HepG2 (cell line): ENCODE measurements at regions not wholly inside any gene's neighbourhood (a gene's known extent, or its start where the extent isn't known, plus 50 kb on each side); places are given as distances from the start of the nearest gene placed in this dataset.

ENCODE experiments used
- ATAC-seq: fragments of 200-7000 bp; cut with Tn5 transposase; 3 replicates; pipeline ENCODE4 v1.9.1; 2020; ENCODE audit warnings: mild to moderate bottlenecking, moderate library complexity
- BruUV-seq: library from RNA; stranded (reverse); fragments of 400-500 nt; replicated peaks from 2 replicates; lab custom pipeline; 2021; lab: Mats Ljungman, UMichigan
- CTCF ChIA-PET: fragments of 300-600 bp; formaldehyde crosslinking; extraction: SDS; loops from one replicate; lab custom pipeline; 2021; ENCODE audit warnings: low total read pairs, inconsistent platforms, low intra/inter-chr PET ratio; lab: Yijun Ruan, JAX
- POLR2A ChIA-PET: fragments of 350-600 bp; sonication (Branson Sonifier 250); formaldehyde crosslinking; loops from one replicate; lab custom pipeline; 2020; ENCODE audit warnings: antibody characterized with exemption, inconsistent platforms; lab: Yijun Ruan, JAX
- DNase-seq: peaks from one replicate; pipeline ENCODE4 v3.0.0-alpha.2; 2015; ENCODE audit warnings: low spot score
- FAIRE-seq: peaks from 3 replicates; lab custom pipeline; 2011; peaks lifted over from hg19 to GRCh38; lab: Jason Lieb, UNC
- H2AFZ ChIP-seq: one replicate; pipeline ENCODE4 v1.6.1; 2011; ENCODE audit warnings: low read length, inconsistent platforms
- H3K27ac ChIP-seq: fragments of 300-600 bp; 3 replicates; pipeline ENCODE4 v1.8.0; 2011; ENCODE audit warnings: mixed run types, mild to moderate bottlenecking, mixed read lengths, low read length, inconsistent platforms; ENCODE audit not compliant: insufficient read depth; ENCODE audit errors: extremely low read length
- H3K27me3 ChIP-seq, 2 experiments: fragments of 200-600 bp in 1 of 2; 2 replicates in 1 of 2; 3 replicates in 1 of 2; pipeline versions ENCODE4 v1.6.0 to v1.8.0; 2011; ENCODE audit warnings: low read length in 2 of 2, mild to moderate bottlenecking in 2 of 2, moderate library complexity in 2 of 2, inconsistent platforms in 1 of 2; ENCODE audit not compliant: insufficient read depth in 2 of 2, control insufficient read depth in 1 of 2
- H3K36me3 ChIP-seq, 2 experiments: fragments of 200-600 bp in 1 of 2; replicated peaks in 1 of 2; 2 replicates in 1 of 2; 3 replicates in 1 of 2; pipeline versions ENCODE4 v1.5.1 to v1.8.0; 2011; ENCODE audit warnings: low read length in 2 of 2, inconsistent platforms in 1 of 2; ENCODE audit not compliant: insufficient read depth in 2 of 2, control insufficient read depth in 1 of 2
- H3K4me1 ChIP-seq: 2 replicates; pipeline ENCODE4 v1.5.1; 2012; ENCODE audit warnings: low read length, inconsistent platforms; ENCODE audit not compliant: insufficient read depth
- H3K4me2 ChIP-seq: 2 replicates; pipeline ENCODE4 v1.6.0; 2011; ENCODE audit warnings: low read depth, low read length, inconsistent platforms
- H3K4me3 ChIP-seq, 3 experiments: fragments of 200-600 bp in 1 of 3; sonication (generic), shearing (Covaris generic) in 1 of 3; replicated peaks in 1 of 3; 2 replicates each; pipeline ENCODE4 v1.5.1; 2011 to 2016; ENCODE audit warnings: low read length in 3 of 3, inconsistent platforms in 2 of 3, low read depth in 2 of 3, mild to moderate bottlenecking in 2 of 3, control low read depth in 1 of 3, mixed read lengths in 1 of 3; ENCODE audit not compliant: insufficient read depth in 1 of 3
- H3K79me2 ChIP-seq: one replicate; pipeline ENCODE4 v1.6.1; 2011; ENCODE audit warnings: low read length, inconsistent platforms; ENCODE audit not compliant: insufficient read depth
- H3K9ac ChIP-seq: 2 replicates; pipeline ENCODE4 v1.6.0; 2011; ENCODE audit warnings: mild to moderate bottlenecking, low read depth, low read length, inconsistent platforms; ENCODE audit not compliant: insufficient read depth
- H3K9me3 ChIP-seq: 2 replicates; pipeline ENCODE4 v1.5.1; 2012; ENCODE audit warnings: mild to moderate bottlenecking, low read length
- H4K20me1 ChIP-seq: 2 replicates; pipeline ENCODE4 v1.6.0; 2011; ENCODE audit warnings: inconsistent platforms, mild to moderate bottlenecking, low read length, moderate library complexity; ENCODE audit not compliant: insufficient read depth
- AGO1 ChIP-seq: fragments of 200-400 bp; formaldehyde crosslinking; IDR thresholded peaks from 2 replicates; pipeline ENCODE4 v1.6.1; 2017; ENCODE audit warnings: mild to moderate bottlenecking, low read depth, low read length, moderate library complexity; ENCODE audit not compliant: poor library complexity, severe bottlenecking
- CREB3 ChIP-seq: sonication (generic); formaldehyde crosslinking; IDR thresholded peaks from 2 replicates; pipeline ENCODE4 v1.5.0; 2020; ENCODE audit warnings: missing genetic modification reagents
- HCFC1 ChIP-seq: fragments of 150-350 bp; IDR thresholded peaks from 2 replicates; pipeline ENCODE4 v1.6.1; 2014; ENCODE audit warnings: low read depth, low read length
- HNF4A ChIP-seq: sonication (generic); formaldehyde crosslinking; IDR thresholded peaks from 2 replicates; pipeline ENCODE4 v1.4.0; 2020; ENCODE audit warnings: missing genetic modification reagents
- ZBTB14 ChIP-seq: sonication (generic); formaldehyde crosslinking; IDR thresholded peaks from 2 replicates; pipeline ENCODE4 v1.4.0; 2020; ENCODE audit warnings: missing genetic modification reagents
- ZC3H13 ChIP-seq: sonication (generic); formaldehyde crosslinking; IDR thresholded peaks from 2 replicates; pipeline ENCODE4 v1.8.1; 2023; ENCODE audit warnings: mild to moderate bottlenecking, missing genetic modification reagents, moderate library complexity
- ZNF224 ChIP-seq: sonication (generic); formaldehyde crosslinking; IDR thresholded peaks from 2 replicates; pipeline ENCODE4 v1.5.0; 2020; ENCODE audit warnings: mild to moderate bottlenecking, missing genetic modification reagents
- ZNF431 ChIP-seq: sonication (generic); formaldehyde crosslinking; IDR thresholded peaks from 2 replicates; pipeline ENCODE4 v1.9.0; 2022; ENCODE audit warnings: missing genetic modification reagents, low read depth, mild to moderate bottlenecking, borderline replicate concordance
- ZNF576 ChIP-seq: sonication (generic); formaldehyde crosslinking; IDR thresholded peaks from 2 replicates; pipeline ENCODE4 v1.4.0; 2020; ENCODE audit warnings: mild to moderate bottlenecking, missing genetic modification reagents
- ZNF761 ChIP-seq: sonication (generic); formaldehyde crosslinking; conservative IDR thresholded peaks from 2 replicates; pipeline ENCODE4 v1.4.0; 2020; ENCODE audit warnings: mild to moderate bottlenecking, missing genetic modification reagents
- WGBS: methylation state at CpG from one replicate; pipeline ENCODE4 v1.1.6; 2017; ENCODE audit warnings: low lambda C conversion rate; 5-methylcytosine and 5-hydroxymethylcytosine counted together
- in situ Hi-C: cut with HindIII; loops from 2 replicates; pipeline ENCODE4 v1.10.0; 2017; ENCODE audit warnings: low pct_unique_long_range_greater_than_20kb; ENCODE audit not compliant: extremely low pct_ligation_motif_present
- intact Hi-C: fragments of 100-400 bp; cut with micrococcal nuclease; formaldehyde crosslinking; loops from one replicate; pipeline ENCODE4 v1.10.0; 2022; ENCODE audit not compliant: unreplicated experiment

GRCh38 chr9:118609355-118610044, 759.7 kb downstream of the BRINP1 start (continued):
- no peak for TF ChIP-seq ZNF224

GRCh38 chr9:118612201-118612600, 757.0 kb downstream of the BRINP1 start:
- 4% methylated on average over 3 of the region's 3 CpGs for WGBS
- H3K4me1 ChIP-seq: no peaks in the 10 kb centered on the region
- in situ Hi-C loops: no loop called here
- H3K27me3 ChIP-seq: no peaks in the 10 kb centered on the region
- no peaks in the 10 kb centered on the region for H3K79me2 ChIP-seq
- TF ChIP-seq CREB3 (CRISPR knock-in tag) (no peak), AGO1 (no peak), ZBTB14 (CRISPR knock-in tag) (no peak), ZNF431 (CRISPR knock-in tag) (no peak), ZC3H13 (CRISPR knock-in tag) (no peak), HCFC1 (no peak), HNF4A (CRISPR knock-in tag) (no peak), ZNF761 (no peak), ZNF576 (no peak)
- TF ChIP-seq, all 625 proteins: peak for 0
- Histone ChIP-seq H3K4me2 (no peak overlapping the region), H3K36me3 (no peaks in the 10 kb centered on the region), H4K20me1 (no peaks in the 10 kb centered on the region), H3K9me3 (peaks cover 72% of the 10 kb centered on the region), H3K4me3 (no peak overlapping the region), H3K27ac (no peak overlapping the region), H2AFZ (no peak overlapping the region), H3K9ac (no peak overlapping the region)
- intact Hi-C loops: no loop called here
- POLR2A ChIA-PET: no interaction called here
- CTCF ChIA-PET: no interaction called here
- BruUV-seq: no TSS peak
- no peak for DNase-seq
- no peak for FAIRE-seq
- no peak for ATAC-seq
